Hepatocyte (in vitro differentiated cells): ENCODE measurements at regions not wholly inside any gene's neighbourhood (a gene's known extent, or its start where the extent isn't known, plus 50 kb on each side); places are given as distances from the start of the nearest gene placed in this dataset.

Experiments
- EZH2 ChIP-seq: fragments of 200-600 bp; sonication (generic); IDR thresholded peaks from 2 replicates; pipeline ENCODE4 v1.6.1; 2016; ENCODE audit warnings: antibody characterized with exemption, mild to moderate bottlenecking, borderline replicate concordance
- TF ChIP-seq, protein P1 (sequence below): fragments of 200-600 bp; sonication (generic); IDR thresholded peaks from 2 replicates; pipeline ENCODE4 v1.5.1; 2016; ENCODE audit warnings: antibody characterized with exemption, mild to moderate bottlenecking; ENCODE audit not compliant: poor library complexity

DNA sequence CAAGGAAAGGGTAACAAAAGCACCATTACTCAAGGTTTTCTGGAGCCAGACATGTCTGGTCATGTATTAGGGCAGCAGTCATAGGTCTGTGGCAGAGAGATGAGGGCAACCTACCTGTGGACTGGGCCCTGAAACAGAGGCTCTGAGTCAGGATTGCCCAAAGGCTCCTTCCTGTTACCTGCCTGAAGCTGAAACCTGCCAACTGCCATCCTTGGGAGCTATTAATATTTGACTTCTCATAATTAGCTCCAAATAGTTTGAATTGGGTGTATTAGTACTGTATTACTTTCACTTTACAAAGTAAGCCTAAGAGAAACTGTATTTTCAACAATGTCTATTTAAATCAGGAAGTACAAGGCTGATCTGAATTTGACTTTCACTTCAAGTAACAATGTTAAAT is 72.0 kb upstream of the TBX18 start:
- TF ChIP-seq, protein P1, sequence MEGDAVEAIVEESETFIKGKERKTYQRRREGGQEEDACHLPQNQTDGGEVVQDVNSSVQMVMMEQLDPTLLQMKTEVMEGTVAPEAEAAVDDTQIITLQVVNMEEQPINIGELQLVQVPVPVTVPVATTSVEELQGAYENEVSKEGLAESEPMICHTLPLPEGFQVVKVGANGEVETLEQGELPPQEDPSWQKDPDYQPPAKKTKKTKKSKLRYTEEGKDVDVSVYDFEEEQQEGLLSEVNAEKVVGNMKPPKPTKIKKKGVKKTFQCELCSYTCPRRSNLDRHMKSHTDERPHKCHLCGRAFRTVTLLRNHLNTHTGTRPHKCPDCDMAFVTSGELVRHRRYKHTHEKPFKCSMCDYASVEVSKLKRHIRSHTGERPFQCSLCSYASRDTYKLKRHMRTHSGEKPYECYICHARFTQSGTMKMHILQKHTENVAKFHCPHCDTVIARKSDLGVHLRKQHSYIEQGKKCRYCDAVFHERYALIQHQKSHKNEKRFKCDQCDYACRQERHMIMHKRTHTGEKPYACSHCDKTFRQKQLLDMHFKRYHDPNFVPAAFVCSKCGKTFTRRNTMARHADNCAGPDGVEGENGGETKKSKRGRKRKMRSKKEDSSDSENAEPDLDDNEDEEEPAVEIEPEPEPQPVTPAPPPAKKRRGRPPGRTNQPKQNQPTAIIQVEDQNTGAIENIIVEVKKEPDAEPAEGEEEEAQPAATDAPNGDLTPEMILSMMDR, result no peak
- no peak for TF ChIP-seq EZH2
